ENCODE measurements at regions not wholly inside any gene's neighbourhood (a gene's known extent, or its start where the extent isn't known, plus 50 kb on each side); places are given as distances from the start of the nearest gene placed in this dataset.

DNA sequence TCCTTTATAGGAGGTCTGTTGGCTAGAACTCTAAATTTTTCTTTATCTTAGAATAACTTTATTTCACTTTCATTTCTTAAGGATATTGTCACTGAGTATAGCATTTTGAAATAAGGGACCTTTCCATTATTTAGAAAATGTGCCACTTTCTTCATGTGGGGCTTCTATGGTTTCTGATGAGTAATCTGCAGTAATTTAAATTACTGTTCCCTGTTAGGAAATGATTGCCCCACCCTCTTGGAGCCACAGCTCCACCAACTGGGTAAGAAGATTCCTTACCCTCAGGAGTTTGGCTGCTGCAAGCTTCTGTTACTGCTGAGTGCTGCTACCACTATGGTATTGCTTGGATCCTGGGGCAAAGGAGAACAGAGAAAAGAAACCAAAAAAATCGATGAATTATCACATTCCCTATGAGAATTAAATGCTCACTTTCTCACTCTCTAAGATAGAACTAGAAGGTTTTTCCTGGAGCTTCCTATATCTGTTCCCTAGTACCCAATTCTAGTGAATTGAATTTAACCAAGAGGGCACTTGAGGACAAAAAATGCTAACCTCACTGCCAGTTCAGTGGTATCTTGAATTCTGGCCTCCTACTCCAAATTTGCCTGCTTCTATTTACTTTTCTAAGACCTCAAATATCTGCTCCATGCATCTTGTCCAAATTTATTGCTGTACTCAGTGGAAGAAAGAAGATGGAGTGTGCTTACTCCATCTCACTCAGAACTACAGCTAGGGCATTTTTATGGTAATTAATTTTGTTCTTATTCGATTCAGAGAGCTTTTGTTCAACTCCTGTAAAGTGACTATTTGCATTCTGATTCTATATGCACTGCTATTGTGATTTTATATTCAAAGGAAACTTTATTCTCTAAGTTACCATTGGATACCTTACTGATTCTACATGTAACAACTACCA, 2111.3 kb downstream of the MAT2B start:
- H3K36me3 ChIP-seq (ENCODE audit: control insufficient read depth, insufficient read depth, low read length): no peaks in the 10 kb centered on the region
- H3K27me3 ChIP-seq (ENCODE audit: control insufficient read depth, insufficient read depth, low read length): no peaks in the 10 kb centered on the region
- no peak overlapping the region for H3K4me3 ChIP-seq (ENCODE audit: low read depth, low read length)
- TF ChIP-seq, protein P1, sequence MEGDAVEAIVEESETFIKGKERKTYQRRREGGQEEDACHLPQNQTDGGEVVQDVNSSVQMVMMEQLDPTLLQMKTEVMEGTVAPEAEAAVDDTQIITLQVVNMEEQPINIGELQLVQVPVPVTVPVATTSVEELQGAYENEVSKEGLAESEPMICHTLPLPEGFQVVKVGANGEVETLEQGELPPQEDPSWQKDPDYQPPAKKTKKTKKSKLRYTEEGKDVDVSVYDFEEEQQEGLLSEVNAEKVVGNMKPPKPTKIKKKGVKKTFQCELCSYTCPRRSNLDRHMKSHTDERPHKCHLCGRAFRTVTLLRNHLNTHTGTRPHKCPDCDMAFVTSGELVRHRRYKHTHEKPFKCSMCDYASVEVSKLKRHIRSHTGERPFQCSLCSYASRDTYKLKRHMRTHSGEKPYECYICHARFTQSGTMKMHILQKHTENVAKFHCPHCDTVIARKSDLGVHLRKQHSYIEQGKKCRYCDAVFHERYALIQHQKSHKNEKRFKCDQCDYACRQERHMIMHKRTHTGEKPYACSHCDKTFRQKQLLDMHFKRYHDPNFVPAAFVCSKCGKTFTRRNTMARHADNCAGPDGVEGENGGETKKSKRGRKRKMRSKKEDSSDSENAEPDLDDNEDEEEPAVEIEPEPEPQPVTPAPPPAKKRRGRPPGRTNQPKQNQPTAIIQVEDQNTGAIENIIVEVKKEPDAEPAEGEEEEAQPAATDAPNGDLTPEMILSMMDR (IDR thresholded peaks at IDR 0.05; ENCODE audit: insufficient read depth, low read length, poor library complexity, severe bottlenecking): no peak
- DNase-seq (ENCODE audit: low read depth): no peak

DNA sequence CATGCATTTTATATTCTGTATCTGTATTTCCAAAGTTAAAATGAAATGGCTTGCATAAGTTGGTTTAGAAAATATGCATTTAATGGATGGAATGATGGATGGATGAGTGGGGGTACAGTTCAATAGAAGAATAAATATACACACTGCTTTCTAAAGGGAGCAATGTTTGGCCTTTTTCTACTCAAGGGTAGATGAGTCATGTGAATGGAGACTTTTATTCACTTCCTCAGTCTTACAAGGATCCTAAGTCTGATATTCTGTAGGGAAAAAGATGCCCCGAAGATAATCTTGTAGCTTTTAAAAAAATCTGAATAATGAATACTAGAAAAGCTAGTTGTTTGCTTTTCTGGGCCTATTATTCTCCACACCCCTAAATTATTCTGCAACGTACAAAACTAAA, 2112.1 kb downstream of the MAT2B start:
- TF ChIP-seq, protein P1 (IDR thresholded peaks at IDR 0.05; ENCODE audit: insufficient read depth, low read length, poor library complexity, severe bottlenecking): no peak
- no peak for DNase-seq (ENCODE audit: low read depth)
- H3K36me3 ChIP-seq (ENCODE audit: control insufficient read depth, insufficient read depth, low read length): no peaks in the 10 kb centered on the region
- no peaks in the 10 kb centered on the region for H3K27me3 ChIP-seq (ENCODE audit: control insufficient read depth, insufficient read depth, low read length)
- H3K4me3 ChIP-seq (ENCODE audit: low read depth, low read length): no peak overlapping the region

DNA sequence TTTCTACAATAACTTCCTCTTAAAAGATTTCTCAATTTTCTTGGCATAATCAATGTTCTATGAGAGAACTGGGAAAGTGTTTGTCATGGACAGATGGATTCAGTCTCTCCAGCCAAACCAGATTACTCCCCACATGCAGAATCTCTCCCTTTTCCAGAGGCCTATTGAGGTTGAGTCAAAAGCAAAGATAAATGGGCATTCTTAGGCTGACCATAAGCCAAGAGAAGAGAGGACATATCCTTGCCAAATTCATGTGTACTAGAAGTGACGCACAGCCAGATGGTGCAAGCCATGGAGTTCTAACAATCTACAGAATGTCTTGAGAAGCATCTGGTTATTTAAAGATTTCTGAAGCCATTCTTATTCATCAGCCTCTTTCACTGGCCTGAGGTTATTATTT, 2115.0 kb downstream of the MAT2B start:
- TF ChIP-seq, protein P1 (IDR thresholded peaks at IDR 0.05; ENCODE audit: insufficient read depth, low read length, poor library complexity, severe bottlenecking): no peak
- no peak for DNase-seq (ENCODE audit: low read depth)
- Histone ChIP-seq H3K36me3 (ENCODE audit: control insufficient read depth, insufficient read depth, low read length) (no peaks in the 10 kb centered on the region), H3K4me3 (ENCODE audit: low read depth, low read length) (no peak overlapping the region), H3K27me3 (ENCODE audit: control insufficient read depth, insufficient read depth, low read length) (no peaks in the 10 kb centered on the region)

DNA sequence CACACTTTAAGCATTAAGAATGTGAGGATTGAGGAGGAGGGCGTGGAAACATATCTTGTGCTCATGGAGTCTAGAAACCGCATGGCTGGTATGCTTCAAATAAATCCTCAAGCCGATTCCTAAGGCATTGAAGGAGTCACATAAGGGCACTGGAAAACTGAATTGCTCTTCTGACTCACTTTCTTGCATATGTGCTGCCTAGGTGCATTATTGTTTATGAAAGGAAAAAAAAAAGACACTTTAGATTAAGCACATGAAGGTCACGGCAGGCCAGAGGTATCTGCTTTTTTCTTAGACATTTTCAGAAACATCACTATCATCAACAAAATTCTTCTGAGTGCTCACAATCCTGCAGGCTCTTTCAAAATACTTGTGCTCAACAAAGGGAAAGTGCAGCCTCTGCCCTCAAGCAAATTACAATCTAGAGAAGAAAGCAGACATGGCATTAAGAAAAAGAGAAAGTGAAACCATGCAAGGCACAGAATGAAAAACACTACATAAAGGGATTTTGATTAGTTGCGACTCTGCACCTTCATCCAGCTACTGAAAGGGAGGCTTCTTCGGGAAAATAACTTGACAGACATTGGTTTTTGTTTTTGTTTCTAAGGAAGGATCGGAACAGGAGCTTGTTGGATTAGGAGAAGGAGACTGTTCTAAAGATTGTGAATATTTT, 2117.6 kb downstream of the MAT2B start:
- TF ChIP-seq, protein P1 (IDR thresholded peaks at IDR 0.05; ENCODE audit: insufficient read depth, low read length, poor library complexity, severe bottlenecking): no peak
- no peaks in the 10 kb centered on the region for H3K27me3 ChIP-seq (ENCODE audit: control insufficient read depth, insufficient read depth, low read length)
- H3K4me3 ChIP-seq (ENCODE audit: low read depth, low read length): no peak overlapping the region
- no peak for DNase-seq (ENCODE audit: low read depth)
- no peaks in the 10 kb centered on the region for H3K36me3 ChIP-seq (ENCODE audit: control insufficient read depth, insufficient read depth, low read length)

DNA sequence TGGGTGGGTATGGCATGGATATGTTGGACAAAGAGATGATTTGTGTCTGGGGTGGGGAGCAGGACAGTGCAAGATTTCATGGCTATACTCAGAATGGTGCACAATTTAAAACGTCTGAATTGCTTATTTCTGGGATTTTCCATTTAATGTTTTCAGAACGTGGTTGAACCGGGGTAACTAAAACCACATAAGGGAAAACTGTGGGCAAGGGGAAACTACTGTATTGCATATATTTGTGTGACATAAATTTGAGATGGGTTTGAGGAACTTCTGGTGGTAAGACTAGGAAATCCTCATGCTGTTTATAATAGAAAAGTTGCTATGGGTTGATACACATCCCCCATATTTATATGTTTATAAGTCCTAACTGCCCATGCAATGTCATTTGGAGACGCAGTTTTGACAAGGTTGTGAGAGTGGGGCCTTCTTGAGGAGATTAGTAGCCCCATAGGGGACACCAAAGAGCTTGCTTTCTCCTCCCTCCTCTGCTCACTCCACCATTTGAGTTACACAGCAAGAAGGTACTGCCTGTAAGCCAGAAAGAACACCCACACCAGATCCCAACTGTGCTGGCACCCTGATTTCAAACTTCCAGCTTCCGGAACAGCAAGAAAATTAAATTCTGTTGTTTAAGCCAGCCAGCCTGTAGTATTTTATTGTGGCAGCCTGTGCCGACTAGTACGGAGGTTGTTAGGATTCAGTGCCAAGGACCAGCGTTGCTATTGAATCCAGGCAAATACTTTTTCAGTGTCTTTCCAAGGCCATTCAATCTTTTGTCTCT, 2118.9 kb downstream of the MAT2B start:
- no peaks in the 10 kb centered on the region for H3K27me3 ChIP-seq (ENCODE audit: control insufficient read depth, insufficient read depth, low read length)
- no peak for DNase-seq (ENCODE audit: low read depth)
- H3K4me3 ChIP-seq (ENCODE audit: low read depth, low read length): no peak overlapping the region
- H3K36me3 ChIP-seq (ENCODE audit: control insufficient read depth, insufficient read depth, low read length): no peaks in the 10 kb centered on the region
- TF ChIP-seq, protein P1 (IDR thresholded peaks at IDR 0.05; ENCODE audit: insufficient read depth, low read length, poor library complexity, severe bottlenecking): no peak

All from kidney epithelial cell (primary cell).